ENCODE measurements at regions not wholly inside any gene's neighbourhood (a gene's known extent, or its start where the extent isn't known, plus 50 kb on each side); places are given as distances from the start of the nearest gene placed in this dataset.

- Histone ChIP-seq H3K4me3 (ENCODE audit: low read length) (no peak overlapping the region), H3K36me3 (ENCODE audit: control insufficient read depth, insufficient read depth, low read length) (no peaks in the 10 kb centered on the region), H3K27ac (ENCODE audit: low read length) (no peak overlapping the region), H3K27me3 (ENCODE audit: control insufficient read depth, insufficient read depth, low read length) (no peaks in the 10 kb centered on the region), H3K9me3 (ENCODE audit: control insufficient read depth, insufficient read depth, low read length) (no peaks in the 10 kb centered on the region), H3K4me1 (ENCODE audit: control insufficient read depth, insufficient read depth, low read length) (no peaks in the 10 kb centered on the region)
- WGBS (ENCODE audit: insufficient coverage): 91% methylated on average over 1 of the region's 2 CpGs
- intact Hi-C loops (cut with micrococcal nuclease): no loop called here
- DNase-seq (no peak), ATAC-seq (no peak)
- H3K27me3 Mint-ChIP-seq (ENCODE audit: low read depth in 2 of 2): no peaks in the 10 kb centered on the region
- no peak overlapping the region for H3K27ac Mint-ChIP-seq
- H3K4me3 Mint-ChIP-seq: no peak overlapping the region
- no peaks in the 10 kb centered on the region for H3K36me3 Mint-ChIP-seq
- TF ChIP-seq, protein P1, sequence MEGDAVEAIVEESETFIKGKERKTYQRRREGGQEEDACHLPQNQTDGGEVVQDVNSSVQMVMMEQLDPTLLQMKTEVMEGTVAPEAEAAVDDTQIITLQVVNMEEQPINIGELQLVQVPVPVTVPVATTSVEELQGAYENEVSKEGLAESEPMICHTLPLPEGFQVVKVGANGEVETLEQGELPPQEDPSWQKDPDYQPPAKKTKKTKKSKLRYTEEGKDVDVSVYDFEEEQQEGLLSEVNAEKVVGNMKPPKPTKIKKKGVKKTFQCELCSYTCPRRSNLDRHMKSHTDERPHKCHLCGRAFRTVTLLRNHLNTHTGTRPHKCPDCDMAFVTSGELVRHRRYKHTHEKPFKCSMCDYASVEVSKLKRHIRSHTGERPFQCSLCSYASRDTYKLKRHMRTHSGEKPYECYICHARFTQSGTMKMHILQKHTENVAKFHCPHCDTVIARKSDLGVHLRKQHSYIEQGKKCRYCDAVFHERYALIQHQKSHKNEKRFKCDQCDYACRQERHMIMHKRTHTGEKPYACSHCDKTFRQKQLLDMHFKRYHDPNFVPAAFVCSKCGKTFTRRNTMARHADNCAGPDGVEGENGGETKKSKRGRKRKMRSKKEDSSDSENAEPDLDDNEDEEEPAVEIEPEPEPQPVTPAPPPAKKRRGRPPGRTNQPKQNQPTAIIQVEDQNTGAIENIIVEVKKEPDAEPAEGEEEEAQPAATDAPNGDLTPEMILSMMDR (IDR thresholded peaks at IDR 0.05): no peak
- no peaks in the 10 kb centered on the region for H3K4me1 Mint-ChIP-seq
- peaks cover 2 to 7% of the 10 kb centered on the region in 2 donors for H3K9me3 Mint-ChIP-seq
Observed at GRCh38 chr6:68328156-68328555, 306.9 kb upstream of the ADGRB3 start.

DNA sequence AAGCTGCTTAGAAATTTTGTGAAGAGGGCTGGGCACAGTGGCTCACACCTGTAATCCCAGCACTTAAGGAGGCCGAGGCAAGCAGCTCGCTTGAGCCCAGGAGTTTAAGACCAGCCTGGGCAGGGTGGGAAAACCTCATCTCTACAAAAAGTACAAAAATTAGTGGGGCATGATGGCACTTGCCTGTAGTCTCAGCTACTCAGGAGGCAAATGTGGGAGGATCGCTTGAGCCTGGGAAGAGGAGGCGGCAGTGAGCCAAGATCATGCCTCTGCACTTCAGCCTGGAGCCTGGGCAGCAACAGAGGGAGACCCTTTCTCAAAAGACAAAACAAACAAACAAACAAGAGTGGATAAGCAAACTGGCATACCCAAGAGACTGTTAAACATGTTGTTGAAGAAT, 308.3 kb upstream of the ADGRB3 start:
- H3K27ac ChIP-seq (ENCODE audit: low read length): no peak overlapping the region
- no peaks in the 10 kb centered on the region for H3K4me1 Mint-ChIP-seq
- DNase-seq (no peak), ATAC-seq (no peak)
- no peak overlapping the region for H3K4me3 ChIP-seq (ENCODE audit: low read length)
- H3K36me3 ChIP-seq (ENCODE audit: control insufficient read depth, insufficient read depth, low read length): no peaks in the 10 kb centered on the region
- H3K9me3 ChIP-seq (ENCODE audit: control insufficient read depth, insufficient read depth, low read length): no peaks in the 10 kb centered on the region
- peaks cover 3 to 6% of the 10 kb centered on the region in 2 donors for H3K9me3 Mint-ChIP-seq
- H3K27ac Mint-ChIP-seq: no peak overlapping the region
- H3K36me3 Mint-ChIP-seq: no peaks in the 10 kb centered on the region
- H3K4me3 Mint-ChIP-seq: no peak overlapping the region
- TF ChIP-seq, protein P1 (IDR thresholded peaks at IDR 0.05): no peak
- no peaks in the 10 kb centered on the region for H3K27me3 ChIP-seq (ENCODE audit: control insufficient read depth, insufficient read depth, low read length)
- no peaks in the 10 kb centered on the region for H3K4me1 ChIP-seq (ENCODE audit: control insufficient read depth, insufficient read depth, low read length)
- intact Hi-C loops (cut with micrococcal nuclease): no loop called here
- 85% methylated on average over 4 of the region's 4 CpGs for WGBS (ENCODE audit: insufficient coverage)
- no peaks in the 10 kb centered on the region for H3K27me3 Mint-ChIP-seq (ENCODE audit: low read depth in 2 of 2)

GRCh38 chr6:68317366-68317765, 317.7 kb upstream of the ADGRB3 start:
- H3K4me1 Mint-ChIP-seq: no peaks in the 10 kb centered on the region
- ATAC-seq: no peak
- no peaks in the 10 kb centered on the region for H3K27me3 Mint-ChIP-seq (ENCODE audit: low read depth in 2 of 2)
- no peaks in the 10 kb centered on the region for H3K9me3 ChIP-seq (ENCODE audit: control insufficient read depth, insufficient read depth, low read length)
- H3K36me3 Mint-ChIP-seq: peaks cover 6% of the 10 kb centered on the region
- WGBS (ENCODE audit: insufficient coverage): 85% methylated on average over 1 of the region's 2 CpGs
- no peak overlapping the region for H3K4me3 ChIP-seq (ENCODE audit: low read length)
- no peaks in the 10 kb centered on the region for H3K27me3 ChIP-seq (ENCODE audit: control insufficient read depth, insufficient read depth, low read length)
- no peaks in the 10 kb centered on the region for H3K36me3 ChIP-seq (ENCODE audit: control insufficient read depth, insufficient read depth, low read length)
- H3K27ac Mint-ChIP-seq: no peak overlapping the region
- H3K27ac ChIP-seq (ENCODE audit: low read length): no peak overlapping the region
- peaks cover 2 to 23% of the 10 kb centered on the region in 2 donors for H3K9me3 Mint-ChIP-seq
- no peak for DNase-seq
- H3K4me3 Mint-ChIP-seq: no peak overlapping the region
- TF ChIP-seq, protein P1 (IDR thresholded peaks at IDR 0.05): no peak
- H3K4me1 ChIP-seq (ENCODE audit: control insufficient read depth, insufficient read depth, low read length): no peaks in the 10 kb centered on the region
- intact Hi-C loops (cut with micrococcal nuclease): no loop called here

GRCh38 chr6:68313911-68314310, 321.2 kb upstream of the ADGRB3 start:
- ATAC-seq: no peak
- Histone ChIP-seq H3K4me3 (ENCODE audit: low read length) (no peak overlapping the region), H3K27me3 (ENCODE audit: control insufficient read depth, insufficient read depth, low read length) (no peaks in the 10 kb centered on the region), H3K9me3 (ENCODE audit: control insufficient read depth, insufficient read depth, low read length) (no peaks in the 10 kb centered on the region), H3K27ac (ENCODE audit: low read length) (no peak overlapping the region), H3K4me1 (ENCODE audit: control insufficient read depth, insufficient read depth, low read length) (no peaks in the 10 kb centered on the region), H3K36me3 (ENCODE audit: control insufficient read depth, insufficient read depth, low read length) (no peaks in the 10 kb centered on the region)
- no peak overlapping the region for H3K27ac Mint-ChIP-seq
- TF ChIP-seq, protein P1 (IDR thresholded peaks at IDR 0.05): no peak
- 78% methylated on average over 1 of the region's 1 CpG for WGBS (ENCODE audit: insufficient coverage)
- DNase-seq: no peak
- H3K4me1 Mint-ChIP-seq: no peaks in the 10 kb centered on the region
- H3K36me3 Mint-ChIP-seq: no peaks in the 10 kb centered on the region
- H3K9me3 Mint-ChIP-seq: peaks cover 6 to 14% of the 10 kb centered on the region in 2 donors
- no peak overlapping the region for H3K4me3 Mint-ChIP-seq
- intact Hi-C loops (cut with micrococcal nuclease): no loop called here
- H3K27me3 Mint-ChIP-seq (ENCODE audit: low read depth in 2 of 2): no peaks in the 10 kb centered on the region
